NCI-H446 (cell line): ENCODE measurements at regions not wholly inside any gene's neighbourhood (a gene's known extent, or its start where the extent isn't known, plus 50 kb on each side); places are given as distances from the start of the nearest gene placed in this dataset.
A peak's percentile ranks its signal among the peaks of the same experiment; 100 is the strongest.

ENCODE experiments used
- DNase-seq, 2 experiments: peaks; one replicate each; lab custom pipeline; 2025; lab: John Stamatoyannopoulos, UW

- DNase-seq: no peak
These were observed 63.6 kb downstream of the NUDT12 start for GRCh38 chr5:103498800-103499551.

GRCh38 chr5:103498211-103498610 lies 64.4 kb downstream of the NUDT12 start:
- DNase-seq: no peak

GRCh38 chr5:103497781-103498180 lies 64.8 kb downstream of the NUDT12 start:
- DNase-seq: no peak

- DNase-seq: no peak
These were observed 72.4 kb downstream of the NUDT12 start for GRCh38 chr5:103490030-103490739.

GRCh38 chr5:103489307-103489706 lies 73.3 kb downstream of the NUDT12 start:
- no peak for DNase-seq

- no peak for DNase-seq
These were observed 74.6 kb downstream of the NUDT12 start for GRCh38 chr5:103487822-103488493.

- no peak for DNase-seq
These were observed 75.4 kb downstream of the NUDT12 start for GRCh38 chr5:103487218-103487617.

- no peak for DNase-seq
These were observed 75.8 kb downstream of the NUDT12 start for GRCh38 chr5:103486739-103487138.

- DNase-seq: no peak
These were observed 82.3 kb downstream of the NUDT12 start for GRCh38 chr5:103480246-103480645.

GRCh38 chr5:103477678-103478077 lies 84.9 kb downstream of the NUDT12 start:
- no peak for DNase-seq

GRCh38 chr5:103476811-103477210 lies 85.8 kb downstream of the NUDT12 start:
- no peak for DNase-seq

GRCh38 chr5:103475629-103476240 lies 86.9 kb downstream of the NUDT12 start:
- peak; percentile 29 to 76 for DNase-seq

GRCh38 chr5:103474677-103475076 lies 87.9 kb downstream of the NUDT12 start:
- no peak for DNase-seq

- DNase-seq: no peak
These were observed 88.9 kb downstream of the NUDT12 start for GRCh38 chr5:103473725-103474124.

- no peak for DNase-seq
These were observed 89.8 kb downstream of the NUDT12 start for GRCh38 chr5:103472830-103473229.

GRCh38 chr5:103472265-103472664 lies 90.3 kb downstream of the NUDT12 start:
- DNase-seq: no peak

- no peak for DNase-seq
These were observed 93.1 kb downstream of the NUDT12 start for GRCh38 chr5:103469288-103470040.

GRCh38 chr5:103467831-103468230 lies 94.8 kb downstream of the NUDT12 start:
- DNase-seq: no peak

GRCh38 chr5:103466495-103466894 lies 96.1 kb downstream of the NUDT12 start:
- DNase-seq: peak in 1 of 2 experiments; percentile 70

- peak in 1 of 2 experiments; percentile 61 for DNase-seq
These were observed 96.7 kb downstream of the NUDT12 start for GRCh38 chr5:103465891-103466290.

- DNase-seq: peak; percentile 70 to 80
These were observed 97.6 kb downstream of the NUDT12 start for GRCh38 chr5:103464835-103465484.
